ENCODE measurements at regions not wholly inside any gene's neighbourhood (a gene's known extent, or its start where the extent isn't known, plus 50 kb on each side); places are given as distances from the start of the nearest gene placed in this dataset.

DNA sequence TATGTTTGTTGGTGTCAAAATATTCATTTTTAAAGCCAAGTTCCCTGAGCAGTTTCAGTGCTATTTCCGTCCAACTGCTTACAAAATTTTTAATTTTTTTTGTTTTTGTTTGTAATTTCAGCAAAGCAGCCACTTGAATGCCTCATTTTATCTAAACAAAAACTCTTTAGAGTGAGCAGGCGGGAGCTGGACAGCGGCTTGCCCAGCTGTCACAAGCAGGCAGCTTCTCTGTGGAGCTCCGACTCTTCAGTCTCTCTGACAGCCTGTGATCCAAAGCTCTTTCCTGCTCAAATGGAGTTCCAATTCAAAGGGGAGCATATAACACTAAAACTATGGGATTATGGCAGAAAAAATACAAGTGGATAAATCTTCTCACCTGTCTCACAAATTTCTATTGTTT, 618.3 kb upstream of the PCDH20 start:
- Histone ChIP-seq H3K36me3 (ENCODE audit: control insufficient read depth in 4 of 4, insufficient read depth in 3 of 4, low read depth in 1 of 4, low read length in 3 of 4) (no peaks in the 10 kb centered on the region), H3K9ac (ENCODE audit: low read depth in 1 of 2, low read length in 2 of 2) (no peak overlapping the region), H3K9me3 (ENCODE audit: control insufficient read depth in 4 of 4, low read length in 3 of 4) (no peaks in the 10 kb centered on the region), H3K4me1 (ENCODE audit: control insufficient read depth in 4 of 4, insufficient read depth in 4 of 4, low read length in 3 of 4) (no peaks in the 10 kb centered on the region), H3K4me3 (ENCODE audit: low read depth in 1 of 3, low read length in 3 of 3) (no peak overlapping the region), H3K27me3 (ENCODE audit: control insufficient read depth in 4 of 4, insufficient read depth in 4 of 4, low read length in 3 of 4) (peaks cover 0 to 2% (median 0%) of the 10 kb centered on the region in 4 donors), H3K27ac (ENCODE audit: low read depth in 1 of 2, low read length in 2 of 2) (no peak overlapping the region)
- WGBS, result 52% methylated on average over 4 of the region's 4 CpGs
- TF ChIP-seq HNF4A (conservative IDR thresholded peaks at IDR 0.05) (no peak), FOXA2 (IDR thresholded peaks at IDR 0.05) (no peak), NR2F2 (IDR thresholded peaks at IDR 0.05) (no peak), RAD21 (IDR thresholded peaks at IDR 0.05) (no peak), FOXA1 (IDR thresholded peaks at IDR 0.05) (no peak), HNF4G (IDR thresholded peaks at IDR 0.05) (no peak), SP1 (IDR thresholded peaks at IDR 0.05) (no peak), YY1 (IDR thresholded peaks at IDR 0.05) (no peak), RXRA (IDR thresholded peaks at IDR 0.05) (no peak)
- TF ChIP-seq, protein P1, sequence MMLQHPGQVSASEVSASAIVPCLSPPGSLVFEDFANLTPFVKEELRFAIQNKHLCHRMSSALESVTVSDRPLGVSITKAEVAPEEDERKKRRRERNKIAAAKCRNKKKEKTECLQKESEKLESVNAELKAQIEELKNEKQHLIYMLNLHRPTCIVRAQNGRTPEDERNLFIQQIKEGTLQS (IDR thresholded peaks at IDR 0.05), result no peak
- TF ChIP-seq, protein P2, sequence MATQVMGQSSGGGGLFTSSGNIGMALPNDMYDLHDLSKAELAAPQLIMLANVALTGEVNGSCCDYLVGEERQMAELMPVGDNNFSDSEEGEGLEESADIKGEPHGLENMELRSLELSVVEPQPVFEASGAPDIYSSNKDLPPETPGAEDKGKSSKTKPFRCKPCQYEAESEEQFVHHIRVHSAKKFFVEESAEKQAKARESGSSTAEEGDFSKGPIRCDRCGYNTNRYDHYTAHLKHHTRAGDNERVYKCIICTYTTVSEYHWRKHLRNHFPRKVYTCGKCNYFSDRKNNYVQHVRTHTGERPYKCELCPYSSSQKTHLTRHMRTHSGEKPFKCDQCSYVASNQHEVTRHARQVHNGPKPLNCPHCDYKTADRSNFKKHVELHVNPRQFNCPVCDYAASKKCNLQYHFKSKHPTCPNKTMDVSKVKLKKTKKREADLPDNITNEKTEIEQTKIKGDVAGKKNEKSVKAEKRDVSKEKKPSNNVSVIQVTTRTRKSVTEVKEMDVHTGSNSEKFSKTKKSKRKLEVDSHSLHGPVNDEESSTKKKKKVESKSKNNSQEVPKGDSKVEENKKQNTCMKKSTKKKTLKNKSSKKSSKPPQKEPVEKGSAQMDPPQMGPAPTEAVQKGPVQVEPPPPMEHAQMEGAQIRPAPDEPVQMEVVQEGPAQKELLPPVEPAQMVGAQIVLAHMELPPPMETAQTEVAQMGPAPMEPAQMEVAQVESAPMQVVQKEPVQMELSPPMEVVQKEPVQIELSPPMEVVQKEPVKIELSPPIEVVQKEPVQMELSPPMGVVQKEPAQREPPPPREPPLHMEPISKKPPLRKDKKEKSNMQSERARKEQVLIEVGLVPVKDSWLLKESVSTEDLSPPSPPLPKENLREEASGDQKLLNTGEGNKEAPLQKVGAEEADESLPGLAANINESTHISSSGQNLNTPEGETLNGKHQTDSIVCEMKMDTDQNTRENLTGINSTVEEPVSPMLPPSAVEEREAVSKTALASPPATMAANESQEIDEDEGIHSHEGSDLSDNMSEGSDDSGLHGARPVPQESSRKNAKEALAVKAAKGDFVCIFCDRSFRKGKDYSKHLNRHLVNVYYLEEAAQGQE (IDR thresholded peaks at IDR 0.05), result no peak
- TF ChIP-seq, protein P3, sequence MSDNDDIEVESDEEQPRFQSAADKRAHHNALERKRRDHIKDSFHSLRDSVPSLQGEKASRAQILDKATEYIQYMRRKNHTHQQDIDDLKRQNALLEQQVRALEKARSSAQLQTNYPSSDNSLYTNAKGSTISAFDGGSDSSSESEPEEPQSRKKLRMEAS (IDR thresholded peaks at IDR 0.05), result no peak
- TF ChIP-seq, protein P4, sequence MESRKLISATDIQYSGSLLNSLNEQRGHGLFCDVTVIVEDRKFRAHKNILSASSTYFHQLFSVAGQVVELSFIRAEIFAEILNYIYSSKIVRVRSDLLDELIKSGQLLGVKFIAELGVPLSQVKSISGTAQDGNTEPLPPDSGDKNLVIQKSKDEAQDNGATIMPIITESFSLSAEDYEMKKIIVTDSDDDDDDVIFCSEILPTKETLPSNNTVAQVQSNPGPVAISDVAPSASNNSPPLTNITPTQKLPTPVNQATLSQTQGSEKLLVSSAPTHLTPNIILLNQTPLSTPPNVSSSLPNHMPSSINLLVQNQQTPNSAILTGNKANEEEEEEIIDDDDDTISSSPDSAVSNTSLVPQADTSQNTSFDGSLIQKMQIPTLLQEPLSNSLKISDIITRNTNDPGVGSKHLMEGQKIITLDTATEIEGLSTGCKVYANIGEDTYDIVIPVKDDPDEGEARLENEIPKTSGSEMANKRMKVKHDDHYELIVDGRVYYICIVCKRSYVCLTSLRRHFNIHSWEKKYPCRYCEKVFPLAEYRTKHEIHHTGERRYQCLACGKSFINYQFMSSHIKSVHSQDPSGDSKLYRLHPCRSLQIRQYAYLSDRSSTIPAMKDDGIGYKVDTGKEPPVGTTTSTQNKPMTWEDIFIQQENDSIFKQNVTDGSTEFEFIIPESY (IDR thresholded peaks at IDR 0.05), result no peak
- TF ChIP-seq, protein P5, sequence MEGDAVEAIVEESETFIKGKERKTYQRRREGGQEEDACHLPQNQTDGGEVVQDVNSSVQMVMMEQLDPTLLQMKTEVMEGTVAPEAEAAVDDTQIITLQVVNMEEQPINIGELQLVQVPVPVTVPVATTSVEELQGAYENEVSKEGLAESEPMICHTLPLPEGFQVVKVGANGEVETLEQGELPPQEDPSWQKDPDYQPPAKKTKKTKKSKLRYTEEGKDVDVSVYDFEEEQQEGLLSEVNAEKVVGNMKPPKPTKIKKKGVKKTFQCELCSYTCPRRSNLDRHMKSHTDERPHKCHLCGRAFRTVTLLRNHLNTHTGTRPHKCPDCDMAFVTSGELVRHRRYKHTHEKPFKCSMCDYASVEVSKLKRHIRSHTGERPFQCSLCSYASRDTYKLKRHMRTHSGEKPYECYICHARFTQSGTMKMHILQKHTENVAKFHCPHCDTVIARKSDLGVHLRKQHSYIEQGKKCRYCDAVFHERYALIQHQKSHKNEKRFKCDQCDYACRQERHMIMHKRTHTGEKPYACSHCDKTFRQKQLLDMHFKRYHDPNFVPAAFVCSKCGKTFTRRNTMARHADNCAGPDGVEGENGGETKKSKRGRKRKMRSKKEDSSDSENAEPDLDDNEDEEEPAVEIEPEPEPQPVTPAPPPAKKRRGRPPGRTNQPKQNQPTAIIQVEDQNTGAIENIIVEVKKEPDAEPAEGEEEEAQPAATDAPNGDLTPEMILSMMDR (IDR thresholded peaks at IDR 0.05; ENCODE audit: low read depth, low read length, missing input control), result no peak
- no peak for DNase-seq (ENCODE audit: low spot score)

DNA sequence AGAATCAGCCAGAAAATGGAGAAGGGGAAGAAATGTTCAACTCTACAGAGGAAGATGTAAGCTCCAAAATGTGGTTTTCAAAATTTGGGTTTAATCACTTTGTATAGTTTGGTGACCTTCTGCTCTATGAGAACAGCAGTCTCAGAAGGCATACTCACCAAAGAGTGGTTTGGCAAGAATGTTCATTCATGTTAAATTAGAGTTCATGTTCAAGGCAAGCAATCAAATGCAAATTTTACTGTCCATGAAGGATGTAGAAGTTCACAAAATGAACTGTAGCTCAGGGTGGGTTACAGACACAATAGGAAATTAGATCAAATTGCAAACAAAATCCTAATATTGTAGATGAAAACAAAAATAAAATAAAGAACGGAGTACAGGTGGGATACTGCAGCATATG, 606.7 kb upstream of the PCDH20 start:
- WGBS, result 66% methylated on average over 1 of the region's 1 CpG
- no peaks in the 10 kb centered on the region for H3K4me1 ChIP-seq (ENCODE audit: control insufficient read depth in 4 of 4, insufficient read depth in 4 of 4, low read length in 3 of 4)
- H3K9ac ChIP-seq (ENCODE audit: low read depth in 1 of 2, low read length in 2 of 2), result no peak overlapping the region
- no peaks in the 10 kb centered on the region for H3K9me3 ChIP-seq (ENCODE audit: control insufficient read depth in 4 of 4, low read length in 3 of 4)
- H3K27ac ChIP-seq (ENCODE audit: low read depth in 1 of 2, low read length in 2 of 2), result no peak overlapping the region
- H3K27me3 ChIP-seq (ENCODE audit: control insufficient read depth in 4 of 4, insufficient read depth in 4 of 4, low read length in 3 of 4), result no peaks in the 10 kb centered on the region
- no peak for DNase-seq (ENCODE audit: low spot score)
- no peaks in the 10 kb centered on the region for H3K36me3 ChIP-seq (ENCODE audit: control insufficient read depth in 4 of 4, insufficient read depth in 3 of 4, low read depth in 1 of 4, low read length in 3 of 4)
- H3K4me3 ChIP-seq (ENCODE audit: low read depth in 1 of 3, low read length in 3 of 3), result no peak overlapping the region
- TF ChIP-seq, protein P4 (IDR thresholded peaks at IDR 0.05), result no peak
- TF ChIP-seq TAF1 (conservative IDR thresholded peaks at IDR 0.05) (no peak), HNF4A (conservative IDR thresholded peaks at IDR 0.05) (no peak), GABPA (IDR thresholded peaks at IDR 0.05 in 1 of 2, conservative IDR thresholded peaks at IDR 0.05 in 1 of 2) (no peak), JUND (IDR thresholded peaks at IDR 0.05) (no peak), HNF4G (IDR thresholded peaks at IDR 0.05) (no peak), RXRA (IDR thresholded peaks at IDR 0.05) (no peak), YY1 (IDR thresholded peaks at IDR 0.05) (no peak), FOXA1 (IDR thresholded peaks at IDR 0.05) (no peak), EGR1 (IDR thresholded peaks at IDR 0.05; ENCODE audit: low read depth in 2 of 2) (no peak), RAD21 (IDR thresholded peaks at IDR 0.05) (no peak)
- TF ChIP-seq, protein P5 (IDR thresholded peaks at IDR 0.05; ENCODE audit: low read depth, low read length, missing input control), result no peak
- TF ChIP-seq, protein P3 (IDR thresholded peaks at IDR 0.05), result no peak
- TF ChIP-seq, protein P1 (IDR thresholded peaks at IDR 0.05), result no peak

Data from liver (tissue), 8 donors.